ENCODE measurements at regions not wholly inside any gene's neighbourhood (a gene's known extent, or its start where the extent isn't known, plus 50 kb on each side); places are given as distances from the start of the nearest gene placed in this dataset.

GRCh38 chr21:36236052-36236730, 79.6 kb downstream of the DOP1B start:
- H2BK12ac ChIP-seq (ENCODE audit: low read depth, low read length): no peak overlapping the region
- H3K23ac ChIP-seq (ENCODE audit: insufficient read length): no peak overlapping the region
- whole genome bisulfite sequencing, 2 experiments (ENCODE audit: extremely low coverage in 1 of 2, insufficient coverage in 1 of 2, insufficient read length in 1 of 2, insufficient replicate concordance in 2 of 2, low coverage in 1 of 2, low lambda C conversion rate in 2 of 2, missing lambda C conversion rate in 1 of 2): 86% methylated on average over 8 of the region's 8 CpGs; no CpG with 5 or more reads in 1 of the 2 experiments
- no peak overlapping the region for H3K9ac ChIP-seq (replicated peaks in 1 of 4; ENCODE audit: extremely low read depth in 1 of 4, low read depth in 3 of 4, low read length in 3 of 4)
- no peaks in the 10 kb centered on the region for H3K9me3 ChIP-seq (ENCODE audit: insufficient read depth in 2 of 2, low read depth in 1 of 2, low read length in 1 of 2)
- H3K27me3 ChIP-seq (replicated peaks in 1 of 4; ENCODE audit: control insufficient read depth in 3 of 4, extremely low read depth in 1 of 4, insufficient read depth in 3 of 4, low read length in 3 of 4): no peaks in the 10 kb centered on the region
- no peak overlapping the region for H3K14ac ChIP-seq (ENCODE audit: insufficient read length)
- H3K4me3 ChIP-seq (ENCODE audit: extremely low read depth in 1 of 4, insufficient read depth in 2 of 4, low read depth in 3 of 4, low read length in 4 of 4): no peak overlapping the region
- no peaks in the 10 kb centered on the region for H3K23me2 ChIP-seq (ENCODE audit: low read depth, low read length)
- H3K18ac ChIP-seq (ENCODE audit: extremely low read depth, low read length): no peak overlapping the region
- no peak overlapping the region for H3K27ac ChIP-seq (ENCODE audit: low read depth, low read length)
- no peaks in the 10 kb centered on the region for H3K79me1 ChIP-seq (ENCODE audit: low read depth, low read length)
- no peak for DNase-seq (ENCODE audit: low read depth in 1 of 2, low spot score in 2 of 2)
- H4K20me1 ChIP-seq (replicated peaks in 1 of 2; ENCODE audit: control insufficient read depth in 1 of 2, insufficient read depth in 2 of 2, low read length in 2 of 2): peaks cover 0 to 1% of the 10 kb centered on the region in 2 experiments
- no peak overlapping the region for H4K5ac ChIP-seq (ENCODE audit: insufficient read length, low read depth, low read length)
- H2AFZ ChIP-seq (ENCODE audit: low read length): no peak overlapping the region
- no peak overlapping the region for H2BK15ac ChIP-seq (ENCODE audit: low read length)
- H3K36me3 ChIP-seq (ENCODE audit: control insufficient read depth in 2 of 4, insufficient read depth in 4 of 4, low read length in 3 of 4): peaks cover 0 to 1% (median 0%) of the 10 kb centered on the region in 4 experiments; a peak in 2 of 8 replicates
- no peak overlapping the region for H2BK120ac ChIP-seq (replicated peaks; ENCODE audit: low read depth, low read length)
- FAIRE-seq: no peak
- no peak overlapping the region for H3K56ac ChIP-seq (replicated peaks; ENCODE audit: insufficient read length, low read depth, low read length)
- H2AK5ac ChIP-seq (ENCODE audit: low read depth, low read length): no peak overlapping the region
- H4K91ac ChIP-seq (replicated peaks; ENCODE audit: insufficient read length, low read length): no peak overlapping the region
- no peak overlapping the region for H2BK20ac ChIP-seq (ENCODE audit: low read length)
- no peak overlapping the region for H3K4ac ChIP-seq (replicated peaks; ENCODE audit: insufficient read length, low read depth, low read length)
- no peak overlapping the region for H4K8ac ChIP-seq (ENCODE audit: extremely low read depth, insufficient read depth, low read length)
- ChIA-PET CTCF (ENCODE audit: partially characterized antibody) (interaction anchor here (0.6 to 1.3 kb wide), 3 partner anchors 10 to 94 kb away, joined by 3 read pairs; no protein-coding TSS in a partner anchor), POLR2A (ENCODE audit: partially characterized antibody) (no interaction called here)
- H3K4me2 ChIP-seq (ENCODE audit: insufficient read depth in 1 of 2, low read depth in 2 of 2, low read length in 2 of 2): no peak overlapping the region
- no peaks in the 10 kb centered on the region for H3K79me2 ChIP-seq (ENCODE audit: control insufficient read depth in 1 of 2, insufficient read depth in 2 of 2, low read length in 2 of 2)
- H3K4me1 ChIP-seq (replicated peaks in 1 of 4; ENCODE audit: control insufficient read depth in 3 of 4, insufficient read depth in 4 of 4, low read length in 3 of 4): no peaks in the 10 kb centered on the region; a peak in 2 of 7 replicates
- H2BK5ac ChIP-seq (ENCODE audit: low read depth, low read length): no peak overlapping the region
- TF ChIP-seq TEAD4 (IDR thresholded peaks at IDR 0.05; ENCODE audit: low read depth, low read length) (no peak), SAP30 (IDR thresholded peaks at IDR 0.05; ENCODE audit: insufficient read depth, insufficient replicate concordance, low read length) (no peak), JUND (IDR thresholded peaks at IDR 0.05; ENCODE audit: low read length) (no peak), SIRT6 (IDR thresholded peaks at IDR 0.05; ENCODE audit: low read length) (no peak), RFX5 (IDR thresholded peaks at IDR 0.05; ENCODE audit: borderline replicate concordance, low read depth, low read length) (no peak), RNF2 (IDR thresholded peaks at IDR 0.05; ENCODE audit: borderline replicate concordance, low read depth, low read length, missing control alignments, poor library complexity, severe bottlenecking) (no peak), ATF2 (IDR thresholded peaks at IDR 0.05; ENCODE audit: low read length) (no peak), EZH2 (IDR thresholded peaks at IDR 0.05; ENCODE audit: low read depth, low read length, severe bottlenecking) (no peak), POLR2A (IDR thresholded peaks at IDR 0.05; ENCODE audit: control extremely low read depth in 1 of 2, low read depth in 2 of 2, low read length in 2 of 2) (no peak), ASH2L (IDR thresholded peaks at IDR 0.05; ENCODE audit: low read length) (no peak), HDAC6 (IDR thresholded peaks at IDR 0.05; ENCODE audit: low read depth, low read length) (no peak), POU5F1 (IDR thresholded peaks at IDR 0.05; ENCODE audit: low read depth, low read length) (no peak)

Data from H1 (cell line).